Liver (tissue), 8 donors: ENCODE measurements at regions not wholly inside any gene's neighbourhood (a gene's known extent, or its start where the extent isn't known, plus 50 kb on each side); places are given as distances from the start of the nearest gene placed in this dataset.

Experiments
- DNase-seq: peaks from one replicate; pipeline ENCODE4 v3.0.0-alpha.2; 2017; ENCODE audit warnings: low spot score
- H3K27ac ChIP-seq, 2 donors: one replicate each; pipeline ENCODE4 v1.7.0; 2013; ENCODE audit warnings: inconsistent platforms in 2 of 2, low read length in 2 of 2, control low read depth in 1 of 2, low read depth in 1 of 2, mild to moderate bottlenecking in 1 of 2
- H3K27me3 ChIP-seq, 4 donors: one replicate each; pipeline versions ENCODE4 v1.6.1 to v1.7.0; 2013; ENCODE audit warnings: low read length in 3 of 4, inconsistent platforms in 1 of 4, mild to moderate bottlenecking in 1 of 4, moderate library complexity in 1 of 4; ENCODE audit not compliant: control insufficient read depth in 4 of 4, insufficient read depth in 4 of 4
- H3K36me3 ChIP-seq, 4 donors: one replicate each; pipeline versions ENCODE4 v1.6.1 to v1.7.0; 2013; ENCODE audit warnings: low read length in 3 of 4, mild to moderate bottlenecking in 3 of 4, low read depth in 1 of 4, moderate library complexity in 1 of 4; ENCODE audit not compliant: control insufficient read depth in 4 of 4, insufficient read depth in 3 of 4
- H3K4me1 ChIP-seq, 4 donors: one replicate each; pipeline versions ENCODE4 v1.6.1 to v1.7.0; 2013; ENCODE audit warnings: low read length in 3 of 4, mild to moderate bottlenecking in 3 of 4, moderate library complexity in 1 of 4; ENCODE audit not compliant: control insufficient read depth in 4 of 4, insufficient read depth in 4 of 4
- H3K4me3 ChIP-seq, 3 donors: one replicate each; pipeline versions ENCODE4 v1.6.1 to v1.7.0; 2013; ENCODE audit warnings: low read length in 3 of 3, control low read depth in 1 of 3, low read depth in 1 of 3, mild to moderate bottlenecking in 1 of 3
- H3K9ac ChIP-seq, 2 donors: one replicate each; pipeline ENCODE4 v1.7.0; 2013; ENCODE audit warnings: low read length in 2 of 2, mild to moderate bottlenecking in 2 of 2, moderate library complexity in 2 of 2, control low read depth in 1 of 2, low read depth in 1 of 2
- H3K9me3 ChIP-seq, 4 donors: one replicate each; pipeline versions ENCODE4 v1.6.1 to v1.7.0; 2013; ENCODE audit warnings: low read length in 3 of 4; ENCODE audit not compliant: control insufficient read depth in 4 of 4
- EGR1 ChIP-seq, 2 donors: IDR thresholded peaks; 2 replicates each; pipeline ENCODE4 v1.6.1; 2016 to 2018; ENCODE audit warnings: antibody characterized with exemption in 2 of 2, low read depth in 2 of 2
- FOXA1 ChIP-seq: IDR thresholded peaks from 2 replicates; pipeline ENCODE4 v1.6.1; 2016; ENCODE audit warnings: antibody characterized with exemption
- FOXA2 ChIP-seq: IDR thresholded peaks from 2 replicates; pipeline ENCODE4 v1.6.1; 2016; ENCODE audit warnings: antibody characterized with exemption
- GABPA ChIP-seq, 2 donors: IDR thresholded peaks in 1 of 2; conservative IDR thresholded peaks in 1 of 2; 2 replicates each; pipeline ENCODE4 v1.6.1; 2016; ENCODE audit warnings: antibody characterized with exemption in 2 of 2, mild to moderate bottlenecking in 1 of 2, moderate library complexity in 1 of 2
- HNF4A ChIP-seq, 2 donors: conservative IDR thresholded peaks; 2 replicates each; pipeline ENCODE4 v1.6.1; 2016; ENCODE audit warnings: antibody characterized with exemption in 2 of 2, mild to moderate bottlenecking in 2 of 2
- HNF4G ChIP-seq: IDR thresholded peaks from 2 replicates; pipeline ENCODE4 v1.6.1; 2016; ENCODE audit warnings: antibody characterized with exemption
- JUND ChIP-seq, 2 donors: IDR thresholded peaks; 2 replicates each; pipeline ENCODE4 v1.6.1; 2016; ENCODE audit warnings: antibody characterized with exemption in 2 of 2
- MAX ChIP-seq: IDR thresholded peaks from 2 replicates; pipeline ENCODE4 v1.6.1; 2016; ENCODE audit warnings: antibody characterized with exemption
- NR2F2 ChIP-seq: IDR thresholded peaks from 2 replicates; pipeline ENCODE4 v1.6.1; 2016; ENCODE audit warnings: antibody characterized with exemption
- RAD21 ChIP-seq, 2 donors: IDR thresholded peaks; 2 replicates each; pipeline ENCODE4 v1.6.1; 2016; ENCODE audit warnings: antibody characterized with exemption in 2 of 2, mild to moderate bottlenecking in 2 of 2
- REST ChIP-seq: IDR thresholded peaks from 2 replicates; pipeline ENCODE4 v1.6.1; 2016; ENCODE audit warnings: antibody characterized with exemption, mild to moderate bottlenecking
- RXRA ChIP-seq, 2 donors: IDR thresholded peaks; 2 replicates each; pipeline ENCODE4 v1.6.1; 2017 to 2018; ENCODE audit warnings: antibody characterized with exemption in 2 of 2, mild to moderate bottlenecking in 1 of 2
- SP1 ChIP-seq: IDR thresholded peaks from 2 replicates; pipeline ENCODE4 v1.6.1; 2018; ENCODE audit warnings: antibody characterized with exemption, mild to moderate bottlenecking
- TAF1 ChIP-seq: conservative IDR thresholded peaks from 2 replicates; pipeline ENCODE4 v1.6.1; 2016; ENCODE audit warnings: antibody characterized with exemption, mild to moderate bottlenecking
- YY1 ChIP-seq: IDR thresholded peaks from 2 replicates; pipeline ENCODE4 v1.6.1; 2016; ENCODE audit warnings: antibody characterized with exemption, mild to moderate bottlenecking
- ZBTB33 ChIP-seq: IDR thresholded peaks from 2 replicates; pipeline ENCODE4 v1.6.1; 2016; ENCODE audit warnings: antibody characterized with exemption
- WGBS: extraction: QIAGEN DNeasy Blood & Tissue Kit; methylation state at CpG from one replicate; pipeline ENCODE4 v1.1.7; 2013; 5-methylcytosine and 5-hydroxymethylcytosine counted together
- TF ChIP-seq, protein P1 (sequence below): fragments of 150-350 bp; IDR thresholded peaks from 2 replicates; pipeline ENCODE4 v1.5.1; 2017; ENCODE audit warnings: improper control_type of control experiment, low read depth, low read length; ENCODE audit not compliant: missing input control
- TF ChIP-seq, protein P2 (sequence below): IDR thresholded peaks from 2 replicates; pipeline ENCODE4 v1.6.1; 2016; ENCODE audit warnings: antibody characterized with exemption
- donor health status: healthy.
- donor health status: healthy.
- donor health status: healthy.
- donor health status: healthy.
- donor health status: healthy.

DNA sequence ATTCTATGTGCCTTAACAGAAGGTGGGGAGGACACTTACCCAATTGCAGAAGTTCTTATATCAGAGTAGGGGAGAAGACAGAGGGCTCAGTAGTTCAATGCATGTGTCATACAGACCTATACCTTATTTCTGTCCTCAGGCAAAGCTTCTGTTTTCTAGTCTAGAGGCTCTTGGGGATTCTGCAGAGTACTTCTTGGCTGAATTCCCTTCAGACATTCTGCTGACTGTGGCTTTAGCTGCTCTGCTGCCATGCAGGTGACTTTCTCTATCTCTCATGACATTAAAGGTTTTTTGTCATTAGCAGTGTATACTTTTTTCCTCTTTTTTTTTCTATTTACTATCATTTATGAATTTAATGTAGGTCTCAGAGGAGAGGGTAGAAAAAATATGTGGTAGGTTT is 172.8 kb upstream of the PLSCR5 start:
- H3K4me3 ChIP-seq = no peak overlapping the region
- H3K27ac ChIP-seq = no peak overlapping the region
- TF ChIP-seq MAX = no peak
- no peak for TF ChIP-seq ZBTB33
- TF ChIP-seq YY1 = no peak
- TF ChIP-seq HNF4G = no peak
- no peak for TF ChIP-seq RXRA (IDR thresholded peaks at IDR 0.05)
- TF ChIP-seq TAF1 = no peak
- no peak overlapping the region for H3K9ac ChIP-seq
- H3K9me3 ChIP-seq = peaks cover 0 to 2% (median 0%) of the 10 kb centered on the region in 4 donors
- H3K4me1 ChIP-seq = no peaks in the 10 kb centered on the region
- H3K27me3 ChIP-seq = peaks cover 0 to 5% (median 0%) of the 10 kb centered on the region in 4 donors
- no peak for DNase-seq
- no peaks in the 10 kb centered on the region for H3K36me3 ChIP-seq

GRCh38 chr3:146772211-146772743 is 167.1 kb upstream of the PLSCR5 start:
- H3K9me3 ChIP-seq = peaks cover 0 to 2% (median 0%) of the 10 kb centered on the region in 4 donors
- TF ChIP-seq FOXA1 = no peak
- TF ChIP-seq, protein P1, sequence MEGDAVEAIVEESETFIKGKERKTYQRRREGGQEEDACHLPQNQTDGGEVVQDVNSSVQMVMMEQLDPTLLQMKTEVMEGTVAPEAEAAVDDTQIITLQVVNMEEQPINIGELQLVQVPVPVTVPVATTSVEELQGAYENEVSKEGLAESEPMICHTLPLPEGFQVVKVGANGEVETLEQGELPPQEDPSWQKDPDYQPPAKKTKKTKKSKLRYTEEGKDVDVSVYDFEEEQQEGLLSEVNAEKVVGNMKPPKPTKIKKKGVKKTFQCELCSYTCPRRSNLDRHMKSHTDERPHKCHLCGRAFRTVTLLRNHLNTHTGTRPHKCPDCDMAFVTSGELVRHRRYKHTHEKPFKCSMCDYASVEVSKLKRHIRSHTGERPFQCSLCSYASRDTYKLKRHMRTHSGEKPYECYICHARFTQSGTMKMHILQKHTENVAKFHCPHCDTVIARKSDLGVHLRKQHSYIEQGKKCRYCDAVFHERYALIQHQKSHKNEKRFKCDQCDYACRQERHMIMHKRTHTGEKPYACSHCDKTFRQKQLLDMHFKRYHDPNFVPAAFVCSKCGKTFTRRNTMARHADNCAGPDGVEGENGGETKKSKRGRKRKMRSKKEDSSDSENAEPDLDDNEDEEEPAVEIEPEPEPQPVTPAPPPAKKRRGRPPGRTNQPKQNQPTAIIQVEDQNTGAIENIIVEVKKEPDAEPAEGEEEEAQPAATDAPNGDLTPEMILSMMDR = no peak
- no peak for TF ChIP-seq FOXA2
- no peak for TF ChIP-seq YY1
- TF ChIP-seq RAD21 (IDR thresholded peaks at IDR 0.05) = no peak
- no peak for TF ChIP-seq SP1
- no peak for TF ChIP-seq GABPA (IDR thresholded peaks at IDR 0.05 in 1 of 2, conservative IDR thresholded peaks at IDR 0.05 in 1 of 2)
- TF ChIP-seq TAF1 = no peak
- no peak for TF ChIP-seq JUND (IDR thresholded peaks at IDR 0.05)
- TF ChIP-seq HNF4A (conservative IDR thresholded peaks at IDR 0.05) = no peak
- no peak for TF ChIP-seq ZBTB33
- TF ChIP-seq EGR1 (IDR thresholded peaks at IDR 0.05; ENCODE audit: low read depth in 2 of 2) = no peak
- TF ChIP-seq HNF4G = no peak
- no peak for TF ChIP-seq NR2F2
- no peak for TF ChIP-seq MAX
- no peak for TF ChIP-seq RXRA (IDR thresholded peaks at IDR 0.05)
- no peak for TF ChIP-seq REST
- TF ChIP-seq, protein P2, sequence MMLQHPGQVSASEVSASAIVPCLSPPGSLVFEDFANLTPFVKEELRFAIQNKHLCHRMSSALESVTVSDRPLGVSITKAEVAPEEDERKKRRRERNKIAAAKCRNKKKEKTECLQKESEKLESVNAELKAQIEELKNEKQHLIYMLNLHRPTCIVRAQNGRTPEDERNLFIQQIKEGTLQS = no peak
- H3K27me3 ChIP-seq = no peaks in the 10 kb centered on the region
- 94% methylated on average over 34 of the region's 34 CpGs for WGBS
- no peaks in the 10 kb centered on the region for H3K36me3 ChIP-seq
- no peak overlapping the region for H3K9ac ChIP-seq
- no peak for DNase-seq
- no peaks in the 10 kb centered on the region for H3K4me1 ChIP-seq
- no peak overlapping the region for H3K4me3 ChIP-seq
- H3K27ac ChIP-seq = no peak overlapping the region
